Smooth muscle cell (in vitro differentiated cells): ENCODE measurements at regions not wholly inside any gene's neighbourhood (a gene's known extent, or its start where the extent isn't known, plus 50 kb on each side); places are given as distances from the start of the nearest gene placed in this dataset.

ENCODE experiments used
- DNase-seq: peaks from one replicate; lab custom pipeline; 2025; ENCODE audit not compliant: unreplicated experiment; lab: John Stamatoyannopoulos, UW
- H2AFZ ChIP-seq: fragments of 200-600 bp; sonication (generic); 2 replicates; pipeline ENCODE4 v1.6.0; 2016; ENCODE audit warnings: antibody characterized with exemption, low read depth, mild to moderate bottlenecking
- H3F3A ChIP-seq: fragments of 200-600 bp; sonication (generic); 2 replicates; pipeline ENCODE4 v1.6.0; 2017; ENCODE audit warnings: antibody characterized with exemption, low read depth
- H3K27ac ChIP-seq: fragments of 200-600 bp; sonication (generic); 2 replicates; pipeline ENCODE4 v1.5.1; 2016; ENCODE audit warnings: low read depth, mild to moderate bottlenecking
- H3K27me3 ChIP-seq: fragments of 200-600 bp; sonication (generic); 2 replicates; pipeline ENCODE4 v1.6.1; 2016; ENCODE audit warnings: low read depth, mild to moderate bottlenecking
- H3K36me3 ChIP-seq: fragments of 200-600 bp; sonication (generic); 2 replicates; pipeline ENCODE4 v1.5.1; 2016; ENCODE audit warnings: low read depth
- H3K4me1 ChIP-seq: fragments of 200-600 bp; sonication (generic); 2 replicates; pipeline ENCODE4 v1.5.1; 2016; ENCODE audit warnings: low read depth
- H3K4me2 ChIP-seq: fragments of 200-600 bp; sonication (generic); 2 replicates; pipeline ENCODE4 v1.6.0; 2016; ENCODE audit warnings: mild to moderate bottlenecking
- H3K4me3 ChIP-seq: fragments of 200-600 bp; sonication (generic); 2 replicates; pipeline ENCODE4 v1.5.1; 2016; ENCODE audit warnings: mild to moderate bottlenecking
- H3K79me2 ChIP-seq: fragments of 200-600 bp; sonication (generic); 2 replicates; pipeline ENCODE4 v1.6.0; 2016; ENCODE audit warnings: low read depth, mild to moderate bottlenecking
- H3K9ac ChIP-seq: fragments of 200-600 bp; sonication (generic); 2 replicates; pipeline ENCODE4 v1.6.0; 2016; ENCODE audit warnings: low read depth
- H3K9me3 ChIP-seq: fragments of 200-600 bp; sonication (generic); replicated peaks from 2 replicates; pipeline ENCODE4 v1.5.1; 2016; ENCODE audit warnings: low read depth
- H4K20me1 ChIP-seq: fragments of 200-600 bp; sonication (generic); 2 replicates; pipeline ENCODE4 v1.6.0; 2016; ENCODE audit warnings: low read depth
- WGBS: methylation state at CpG from one replicate; pipeline ENCODE4 v1.1.7; 2016; ENCODE audit warnings: low lambda C conversion rate; 5-methylcytosine and 5-hydroxymethylcytosine counted together
- TF ChIP-seq, protein P1 (sequence below): fragments of 200-600 bp; sonication (generic); IDR thresholded peaks from 2 replicates; pipeline ENCODE4 v1.5.1; 2017; ENCODE audit warnings: borderline replicate concordance, mild to moderate bottlenecking, antibody characterized with exemption; ENCODE audit not compliant: insufficient read depth, poor library complexity, severe bottlenecking

DNA sequence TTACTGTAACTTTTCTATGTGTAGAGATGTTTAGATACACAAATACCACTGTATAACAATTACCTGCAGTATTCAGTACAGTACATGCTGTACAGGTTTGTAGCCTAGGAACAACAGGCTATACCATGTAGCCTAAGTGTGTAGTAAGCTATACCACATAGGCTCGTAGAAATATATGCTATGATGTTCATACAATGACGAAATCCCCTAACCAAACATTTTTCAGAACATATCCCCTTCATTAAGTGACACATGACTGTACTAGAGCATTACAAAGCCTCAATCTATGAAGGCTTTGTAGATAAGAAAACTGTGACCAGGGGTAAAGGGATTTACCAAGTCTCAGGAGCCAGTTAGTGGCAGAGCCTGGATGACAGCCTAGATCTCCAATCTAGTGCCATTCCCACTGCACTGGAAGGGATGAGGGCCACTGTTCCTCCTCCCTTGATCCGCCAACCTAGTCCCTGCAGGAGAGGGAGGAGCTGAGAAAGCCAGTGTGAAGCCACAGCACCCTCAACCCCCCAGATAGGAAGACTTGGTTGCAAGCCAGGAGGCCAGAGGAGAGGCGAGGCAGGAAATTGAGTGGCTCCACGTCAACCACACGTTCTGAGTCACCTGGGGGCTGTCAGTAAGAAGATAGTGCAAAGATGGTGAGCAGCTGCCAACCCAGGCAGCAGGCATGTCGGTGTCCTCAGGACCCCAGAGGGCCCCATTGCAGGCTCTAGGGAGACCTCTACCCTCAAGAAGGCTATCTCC is 227.7 kb downstream of the BCOR start:
- no peak overlapping the region for H3K4me3 ChIP-seq
- 60% methylated on average over 7 of the region's 7 CpGs for WGBS
- no peaks in the 10 kb centered on the region for H3K4me1 ChIP-seq
- H3K4me2 ChIP-seq, result no peak overlapping the region
- no peaks in the 10 kb centered on the region for H3F3A ChIP-seq
- H3K9ac ChIP-seq, result no peak overlapping the region
- no peak overlapping the region for H3K27ac ChIP-seq
- no peaks in the 10 kb centered on the region for H3K27me3 ChIP-seq
- H3K79me2 ChIP-seq, result no peaks in the 10 kb centered on the region
- TF ChIP-seq, protein P1, sequence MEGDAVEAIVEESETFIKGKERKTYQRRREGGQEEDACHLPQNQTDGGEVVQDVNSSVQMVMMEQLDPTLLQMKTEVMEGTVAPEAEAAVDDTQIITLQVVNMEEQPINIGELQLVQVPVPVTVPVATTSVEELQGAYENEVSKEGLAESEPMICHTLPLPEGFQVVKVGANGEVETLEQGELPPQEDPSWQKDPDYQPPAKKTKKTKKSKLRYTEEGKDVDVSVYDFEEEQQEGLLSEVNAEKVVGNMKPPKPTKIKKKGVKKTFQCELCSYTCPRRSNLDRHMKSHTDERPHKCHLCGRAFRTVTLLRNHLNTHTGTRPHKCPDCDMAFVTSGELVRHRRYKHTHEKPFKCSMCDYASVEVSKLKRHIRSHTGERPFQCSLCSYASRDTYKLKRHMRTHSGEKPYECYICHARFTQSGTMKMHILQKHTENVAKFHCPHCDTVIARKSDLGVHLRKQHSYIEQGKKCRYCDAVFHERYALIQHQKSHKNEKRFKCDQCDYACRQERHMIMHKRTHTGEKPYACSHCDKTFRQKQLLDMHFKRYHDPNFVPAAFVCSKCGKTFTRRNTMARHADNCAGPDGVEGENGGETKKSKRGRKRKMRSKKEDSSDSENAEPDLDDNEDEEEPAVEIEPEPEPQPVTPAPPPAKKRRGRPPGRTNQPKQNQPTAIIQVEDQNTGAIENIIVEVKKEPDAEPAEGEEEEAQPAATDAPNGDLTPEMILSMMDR, result no peak
- no peak overlapping the region for H2AFZ ChIP-seq
- no peak for DNase-seq
- H3K36me3 ChIP-seq, result no peaks in the 10 kb centered on the region
- H4K20me1 ChIP-seq, result no peaks in the 10 kb centered on the region
- H3K9me3 ChIP-seq, result no peaks in the 10 kb centered on the region

DNA sequence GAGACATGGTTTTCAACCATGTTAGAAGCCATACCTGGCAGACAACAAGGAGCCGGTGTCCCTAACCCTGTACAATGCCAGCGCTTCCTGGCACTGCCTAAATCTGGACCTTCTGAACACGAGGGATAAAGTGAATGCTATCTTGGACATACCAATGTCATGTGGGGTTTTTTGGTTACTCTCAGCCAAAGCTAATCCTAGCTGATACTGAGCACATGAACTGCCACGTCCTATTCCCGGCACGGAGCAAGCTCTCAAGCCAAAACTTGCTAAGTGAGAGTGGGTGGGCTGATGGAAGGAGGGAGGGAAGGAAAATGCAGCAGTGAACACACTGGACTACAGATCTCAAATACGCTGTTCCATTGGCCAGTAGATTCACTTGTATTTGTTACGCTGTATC is 226.1 kb downstream of the BCOR start:
- TF ChIP-seq, protein P1, result no peak
- Histone ChIP-seq H4K20me1 (no peaks in the 10 kb centered on the region), H3K79me2 (no peaks in the 10 kb centered on the region), H3K9ac (no peak overlapping the region), H3K36me3 (no peaks in the 10 kb centered on the region), H3K27me3 (no peaks in the 10 kb centered on the region), H3K4me1 (no peaks in the 10 kb centered on the region), H2AFZ (no peak overlapping the region), H3K4me3 (no peak overlapping the region), H3K9me3 (no peaks in the 10 kb centered on the region), H3F3A (no peaks in the 10 kb centered on the region), H3K4me2 (no peak overlapping the region), H3K27ac (no peak overlapping the region)
- DNase-seq, result no peak
- 67% methylated on average over 8 of the region's 8 CpGs for WGBS

DNA sequence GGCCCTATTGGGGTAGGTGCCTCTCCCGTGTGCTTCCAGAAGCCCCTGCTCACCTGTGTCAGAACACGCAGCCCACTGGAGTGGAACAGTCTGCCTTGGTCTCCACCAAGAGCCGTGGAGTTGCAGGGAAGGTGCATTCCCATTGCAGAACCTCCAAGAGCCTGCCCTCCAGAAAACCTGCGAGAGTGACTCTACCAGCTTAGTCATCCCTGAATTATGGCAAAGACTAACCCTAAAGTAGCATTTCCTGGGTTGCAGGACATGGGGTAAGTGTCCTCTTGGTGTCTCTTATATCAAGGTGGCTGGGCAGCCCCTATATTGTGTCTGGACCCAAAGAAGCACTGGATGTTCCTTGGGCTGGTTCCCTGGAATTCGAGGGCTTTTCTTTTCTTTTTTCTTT is 224.6 kb downstream of the BCOR start:
- no peaks in the 10 kb centered on the region for H3K4me1 ChIP-seq
- no peaks in the 10 kb centered on the region for H3F3A ChIP-seq
- no peak overlapping the region for H3K27ac ChIP-seq
- H3K9me3 ChIP-seq, result no peaks in the 10 kb centered on the region
- H3K79me2 ChIP-seq, result no peaks in the 10 kb centered on the region
- H2AFZ ChIP-seq, result no peak overlapping the region
- 82% methylated on average over 5 of the region's 5 CpGs for WGBS
- no peaks in the 10 kb centered on the region for H3K27me3 ChIP-seq
- no peak overlapping the region for H3K9ac ChIP-seq
- H3K4me3 ChIP-seq, result no peak overlapping the region
- H4K20me1 ChIP-seq, result no peaks in the 10 kb centered on the region
- H3K36me3 ChIP-seq, result no peaks in the 10 kb centered on the region
- DNase-seq, result no peak
- H3K4me2 ChIP-seq, result no peak overlapping the region
- TF ChIP-seq, protein P1, result no peak
